ENCODE measurements at regions not wholly inside any gene's neighbourhood (a gene's known extent, or its start where the extent isn't known, plus 50 kb on each side); places are given as distances from the start of the nearest gene placed in this dataset.

DNA sequence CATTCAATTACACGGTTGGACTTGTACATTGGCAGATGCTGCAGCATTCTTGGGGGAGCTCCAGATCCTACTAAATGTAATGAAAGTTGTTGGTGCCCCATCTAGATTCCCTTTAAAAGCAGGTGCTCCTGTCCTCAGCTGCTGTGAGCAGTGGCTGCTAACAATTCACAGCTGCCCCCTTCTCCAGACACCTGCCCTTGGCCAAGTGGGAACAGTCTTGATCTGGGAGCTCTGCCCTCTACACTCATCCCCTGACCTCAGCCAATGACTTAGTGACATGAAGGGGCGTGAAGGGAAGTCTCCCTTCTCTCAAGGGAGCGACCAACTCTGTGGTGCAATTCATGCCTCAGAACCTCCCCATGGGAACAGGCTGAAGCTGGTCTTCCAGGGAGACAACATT lies 125.7 kb downstream of the EIF4E start:
- H4K20me1 ChIP-seq (ENCODE audit: insufficient read depth, low read length): no peaks in the 10 kb centered on the region
- H3K4me3 ChIP-seq (ENCODE audit: low read depth, low read length, poor library complexity, severe bottlenecking): no peak overlapping the region
- no peaks in the 10 kb centered on the region for H3K79me2 ChIP-seq (ENCODE audit: insufficient read depth, low read depth, low read length)
- no peaks in the 10 kb centered on the region for H3K9me3 ChIP-seq (ENCODE audit: low read length)
- TF ChIP-seq, protein P1, sequence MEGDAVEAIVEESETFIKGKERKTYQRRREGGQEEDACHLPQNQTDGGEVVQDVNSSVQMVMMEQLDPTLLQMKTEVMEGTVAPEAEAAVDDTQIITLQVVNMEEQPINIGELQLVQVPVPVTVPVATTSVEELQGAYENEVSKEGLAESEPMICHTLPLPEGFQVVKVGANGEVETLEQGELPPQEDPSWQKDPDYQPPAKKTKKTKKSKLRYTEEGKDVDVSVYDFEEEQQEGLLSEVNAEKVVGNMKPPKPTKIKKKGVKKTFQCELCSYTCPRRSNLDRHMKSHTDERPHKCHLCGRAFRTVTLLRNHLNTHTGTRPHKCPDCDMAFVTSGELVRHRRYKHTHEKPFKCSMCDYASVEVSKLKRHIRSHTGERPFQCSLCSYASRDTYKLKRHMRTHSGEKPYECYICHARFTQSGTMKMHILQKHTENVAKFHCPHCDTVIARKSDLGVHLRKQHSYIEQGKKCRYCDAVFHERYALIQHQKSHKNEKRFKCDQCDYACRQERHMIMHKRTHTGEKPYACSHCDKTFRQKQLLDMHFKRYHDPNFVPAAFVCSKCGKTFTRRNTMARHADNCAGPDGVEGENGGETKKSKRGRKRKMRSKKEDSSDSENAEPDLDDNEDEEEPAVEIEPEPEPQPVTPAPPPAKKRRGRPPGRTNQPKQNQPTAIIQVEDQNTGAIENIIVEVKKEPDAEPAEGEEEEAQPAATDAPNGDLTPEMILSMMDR (conservative IDR thresholded peaks at IDR 0.05; ENCODE audit: low read length): no peak
- no peak for TF ChIP-seq EZH2phosphoT487 (IDR thresholded peaks at IDR 0.05; ENCODE audit: borderline replicate concordance, low read depth, low read length)
- H3K9me2 ChIP-seq (ENCODE audit: insufficient read depth, low read length): no peaks in the 10 kb centered on the region
- no TSS peak for BruUV-seq (replicated peaks)
- H3K36me3 ChIP-seq (ENCODE audit: insufficient read depth, low read length): no peaks in the 10 kb centered on the region
- POLR2A ChIA-PET: no interaction called here
- CTCF ChIA-PET (ENCODE audit: unreplicated experiment): no interaction called here
- no peak overlapping the region for H3K27ac ChIP-seq (ENCODE audit: low read depth, low read length, poor library complexity, severe bottlenecking)
- H3K4me1 ChIP-seq (ENCODE audit: insufficient read depth, low read length, poor library complexity, severe bottlenecking): no peaks in the 10 kb centered on the region
- DNase-seq (ENCODE audit: low spot score): no peak
- H2AFZ ChIP-seq (ENCODE audit: low read length): no peak overlapping the region
- intact Hi-C loops (cut with micrococcal nuclease; ENCODE audit: unreplicated experiment): no loop called here
- H3K4me2 ChIP-seq (ENCODE audit: low read length): no peak overlapping the region

- no peak overlapping the region for H2AFZ ChIP-seq (ENCODE audit: low read length)
- H3K27ac ChIP-seq (ENCODE audit: low read depth, low read length, poor library complexity, severe bottlenecking): no peak overlapping the region
- TF ChIP-seq, protein P1 (conservative IDR thresholded peaks at IDR 0.05; ENCODE audit: low read length): no peak
- no peak for TF ChIP-seq EZH2phosphoT487 (IDR thresholded peaks at IDR 0.05; ENCODE audit: borderline replicate concordance, low read depth, low read length)
- H3K9me2 ChIP-seq (ENCODE audit: insufficient read depth, low read length): no peaks in the 10 kb centered on the region
- H3K79me2 ChIP-seq (ENCODE audit: insufficient read depth, low read depth, low read length): no peaks in the 10 kb centered on the region
- no peak overlapping the region for H3K4me2 ChIP-seq (ENCODE audit: low read length)
- H4K20me1 ChIP-seq (ENCODE audit: insufficient read depth, low read length): no peaks in the 10 kb centered on the region
- ChIA-PET CTCF (ENCODE audit: unreplicated experiment) (no interaction called here), POLR2A (no interaction called here)
- H3K4me3 ChIP-seq (ENCODE audit: low read depth, low read length, poor library complexity, severe bottlenecking): no peak overlapping the region
- H3K9me3 ChIP-seq (ENCODE audit: low read length): no peaks in the 10 kb centered on the region
- no TSS peak for BruUV-seq (replicated peaks)
- H3K36me3 ChIP-seq (ENCODE audit: insufficient read depth, low read length): no peaks in the 10 kb centered on the region
- intact Hi-C loops (cut with micrococcal nuclease; ENCODE audit: unreplicated experiment): no loop called here
- DNase-seq (ENCODE audit: low spot score): no peak
- H3K4me1 ChIP-seq (ENCODE audit: insufficient read depth, low read length, poor library complexity, severe bottlenecking): no peaks in the 10 kb centered on the region
Observed at GRCh38 chr4:98802770-98803198, 126.1 kb downstream of the EIF4E start.

DNA sequence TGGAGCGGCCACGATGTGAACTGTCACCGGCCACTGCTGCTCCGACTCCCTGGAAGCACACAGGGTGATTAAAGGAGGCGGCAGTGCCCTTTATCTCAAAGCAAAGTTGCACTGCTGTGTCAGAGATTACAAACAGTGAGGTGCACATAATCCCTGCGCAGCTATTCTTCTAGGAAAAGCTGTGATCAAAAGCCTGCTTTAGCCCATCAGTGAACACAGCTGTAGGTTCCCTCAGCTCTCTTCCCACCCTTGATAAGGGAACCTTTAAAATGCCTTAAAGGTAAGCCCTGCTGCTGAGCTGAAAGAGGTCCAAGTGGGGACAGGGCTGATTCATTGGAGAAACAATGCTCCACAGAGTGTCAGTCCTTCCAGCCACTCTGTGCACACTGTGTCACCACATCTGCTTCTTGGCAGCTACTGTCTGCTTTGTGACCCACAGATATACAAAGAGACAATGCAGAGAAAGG lies 127.6 kb downstream of the EIF4E start:
- intact Hi-C loops (cut with micrococcal nuclease; ENCODE audit: unreplicated experiment): no loop called here
- CTCF ChIA-PET (ENCODE audit: unreplicated experiment): no interaction called here

More for the DNA sequence above, 127.6 kb downstream of the EIF4E start:
- Histone ChIP-seq H3K9me3 (ENCODE audit: low read length) (no peaks in the 10 kb centered on the region), H3K4me1 (ENCODE audit: insufficient read depth, low read length, poor library complexity, severe bottlenecking) (no peaks in the 10 kb centered on the region), H3K4me3 (ENCODE audit: low read depth, low read length, poor library complexity, severe bottlenecking) (no peak overlapping the region), H3K4me2 (ENCODE audit: low read length) (no peak overlapping the region), H3K27ac (ENCODE audit: low read depth, low read length, poor library complexity, severe bottlenecking) (no peak overlapping the region), H3K9me2 (ENCODE audit: insufficient read depth, low read length) (no peaks in the 10 kb centered on the region), H3K36me3 (ENCODE audit: insufficient read depth, low read length) (no peaks in the 10 kb centered on the region), H4K20me1 (ENCODE audit: insufficient read depth, low read length) (no peaks in the 10 kb centered on the region), H3K79me2 (ENCODE audit: insufficient read depth, low read depth, low read length) (no peaks in the 10 kb centered on the region), H2AFZ (ENCODE audit: low read length) (no peak overlapping the region)
- DNase-seq (ENCODE audit: low spot score): no peak
- POLR2A ChIA-PET: no interaction called here
- BruUV-seq (replicated peaks): no TSS peak
- TF ChIP-seq, protein P1 (conservative IDR thresholded peaks at IDR 0.05; ENCODE audit: low read length): no peak
- no peak for TF ChIP-seq EZH2phosphoT487 (IDR thresholded peaks at IDR 0.05; ENCODE audit: borderline replicate concordance, low read depth, low read length)
